Parathyroid adenoma (tissue), 2 donors: ENCODE measurements at regions not wholly inside any gene's neighbourhood (a gene's known extent, or its start where the extent isn't known, plus 50 kb on each side); places are given as distances from the start of the nearest gene placed in this dataset.

Experiments
- H2AFZ ChIP-seq: fragments of 300-600 bp; sonication (generic); one replicate; pipeline ENCODE4 v1.7.0; 2017; ENCODE audit warnings: antibody characterized with exemption, mild to moderate bottlenecking
- H3K27ac ChIP-seq: fragments of 300-600 bp; sonication (generic); one replicate; pipeline ENCODE4 v1.7.0; 2017
- H3K27me3 ChIP-seq: fragments of 300-600 bp; sonication (generic); one replicate; pipeline ENCODE4 v1.7.0; 2017; ENCODE audit warnings: low read length; ENCODE audit not compliant: control insufficient read depth, insufficient read depth
- H3K36me3 ChIP-seq: fragments of 300-600 bp; sonication (generic); one replicate; pipeline ENCODE4 v1.7.0; 2017; ENCODE audit warnings: low read length; ENCODE audit not compliant: control insufficient read depth, insufficient read depth
- H3K4me1 ChIP-seq: fragments of 300-600 bp; sonication (generic); one replicate; pipeline ENCODE4 v1.7.0; 2017; ENCODE audit warnings: control low read depth
- H3K4me2 ChIP-seq: fragments of 300-600 bp; sonication (generic); one replicate; pipeline ENCODE4 v1.7.0; 2017; ENCODE audit warnings: low read length
- H3K4me3 ChIP-seq: fragments of 300-600 bp; sonication (generic); one replicate; pipeline ENCODE4 v1.7.0; 2017; ENCODE audit warnings: low read depth, low read length
- H3K79me2 ChIP-seq: fragments of 300-600 bp; sonication (generic); one replicate; pipeline ENCODE4 v1.7.0; 2017; ENCODE audit warnings: control low read depth
- H3K9ac ChIP-seq: fragments of 300-600 bp; sonication (generic); one replicate; pipeline ENCODE4 v1.7.0; 2017; ENCODE audit warnings: mild to moderate bottlenecking
- H3K9me3 ChIP-seq: fragments of 300-600 bp; sonication (generic); one replicate; pipeline ENCODE4 v1.7.0; 2017; ENCODE audit warnings: low read length; ENCODE audit not compliant: control insufficient read depth
- TF ChIP-seq, protein P1 (sequence below): fragments of 300-600 bp; sonication (generic); IDR thresholded peaks from one replicate; pipeline ENCODE4 v1.7.0; 2017; ENCODE audit warnings: antibody characterized with exemption, mild to moderate bottlenecking
- donor health status: primary hyperparathyroidism.

DNA sequence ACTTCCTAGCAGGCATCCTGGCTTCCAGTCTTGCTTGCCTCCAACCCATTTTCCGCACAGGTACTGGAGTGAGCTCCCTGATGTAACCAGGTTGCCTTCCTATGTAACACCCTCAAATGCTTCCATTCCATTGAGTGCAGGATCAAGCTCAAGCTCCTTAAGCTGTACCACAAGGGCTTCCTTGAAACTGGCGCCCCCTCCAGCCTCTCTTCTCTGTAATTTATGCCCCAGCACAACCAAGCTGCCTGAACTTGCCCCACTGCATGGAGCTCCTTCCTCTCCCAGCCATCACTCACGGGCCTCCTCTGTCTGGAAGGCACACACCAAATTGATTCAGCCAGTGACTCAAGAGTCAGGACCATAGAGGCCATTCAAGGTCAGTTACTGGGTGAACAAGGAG is 234.8 kb upstream of the RPL38 start:
- no peaks in the 10 kb centered on the region for H3K27me3 ChIP-seq
- TF ChIP-seq, protein P1, sequence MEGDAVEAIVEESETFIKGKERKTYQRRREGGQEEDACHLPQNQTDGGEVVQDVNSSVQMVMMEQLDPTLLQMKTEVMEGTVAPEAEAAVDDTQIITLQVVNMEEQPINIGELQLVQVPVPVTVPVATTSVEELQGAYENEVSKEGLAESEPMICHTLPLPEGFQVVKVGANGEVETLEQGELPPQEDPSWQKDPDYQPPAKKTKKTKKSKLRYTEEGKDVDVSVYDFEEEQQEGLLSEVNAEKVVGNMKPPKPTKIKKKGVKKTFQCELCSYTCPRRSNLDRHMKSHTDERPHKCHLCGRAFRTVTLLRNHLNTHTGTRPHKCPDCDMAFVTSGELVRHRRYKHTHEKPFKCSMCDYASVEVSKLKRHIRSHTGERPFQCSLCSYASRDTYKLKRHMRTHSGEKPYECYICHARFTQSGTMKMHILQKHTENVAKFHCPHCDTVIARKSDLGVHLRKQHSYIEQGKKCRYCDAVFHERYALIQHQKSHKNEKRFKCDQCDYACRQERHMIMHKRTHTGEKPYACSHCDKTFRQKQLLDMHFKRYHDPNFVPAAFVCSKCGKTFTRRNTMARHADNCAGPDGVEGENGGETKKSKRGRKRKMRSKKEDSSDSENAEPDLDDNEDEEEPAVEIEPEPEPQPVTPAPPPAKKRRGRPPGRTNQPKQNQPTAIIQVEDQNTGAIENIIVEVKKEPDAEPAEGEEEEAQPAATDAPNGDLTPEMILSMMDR, result no peak
- H3K9me3 ChIP-seq, result no peaks in the 10 kb centered on the region
- H3K27ac ChIP-seq, result no peak overlapping the region
- no peak overlapping the region for H3K4me2 ChIP-seq
- no peak overlapping the region for H2AFZ ChIP-seq
- no peaks in the 10 kb centered on the region for H3K4me1 ChIP-seq
- H3K4me3 ChIP-seq, result no peak overlapping the region
- no peak overlapping the region for H3K9ac ChIP-seq
- H3K79me2 ChIP-seq, result no peaks in the 10 kb centered on the region
- H3K36me3 ChIP-seq, result no peaks in the 10 kb centered on the region

DNA sequence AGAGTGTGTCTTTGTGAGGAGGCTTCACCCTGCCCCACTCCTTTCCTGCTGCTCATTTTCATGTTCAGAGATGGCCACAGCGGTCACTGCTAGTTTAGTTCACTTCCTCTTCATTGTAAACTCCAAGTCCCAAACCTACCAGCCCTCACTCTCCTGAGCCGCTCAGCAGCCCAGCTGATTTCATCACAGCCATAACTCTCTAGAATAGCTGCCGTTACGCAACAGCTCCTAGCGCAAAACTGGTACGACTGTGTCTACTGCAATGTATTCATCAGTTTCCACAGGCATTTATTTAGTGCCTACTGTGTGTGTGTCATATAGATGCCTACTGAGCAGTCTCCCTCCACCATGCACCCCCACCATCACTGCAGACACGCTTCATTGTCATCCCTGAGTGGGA is 233.5 kb upstream of the RPL38 start:
- Histone ChIP-seq H3K9ac (no peak overlapping the region), H3K36me3 (no peaks in the 10 kb centered on the region), H2AFZ (no peak overlapping the region), H3K27ac (no peak overlapping the region), H3K27me3 (no peaks in the 10 kb centered on the region), H3K4me1 (no peaks in the 10 kb centered on the region), H3K79me2 (no peaks in the 10 kb centered on the region), H3K4me3 (no peak overlapping the region), H3K4me2 (no peak overlapping the region), H3K9me3 (no peaks in the 10 kb centered on the region)
- TF ChIP-seq, protein P1, result no peak

DNA sequence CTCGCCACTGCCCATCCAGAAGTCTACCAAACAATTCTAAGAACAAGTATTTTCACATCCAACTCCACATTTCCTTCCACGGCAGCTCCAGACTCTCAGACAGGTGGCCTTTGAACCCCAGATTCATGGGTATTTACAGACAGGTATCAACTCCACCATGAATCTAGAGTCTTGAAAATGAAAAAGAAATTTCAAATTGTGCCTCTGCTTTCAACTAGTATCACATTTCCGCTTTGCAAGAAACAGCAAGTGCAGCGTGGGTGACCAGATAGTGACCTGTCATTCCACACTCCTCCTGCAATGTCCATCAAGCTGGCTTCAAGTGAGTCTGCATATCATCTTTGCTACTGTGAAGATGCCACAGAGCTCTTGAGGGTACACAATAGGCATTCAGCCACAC is 232.4 kb upstream of the RPL38 start:
- Histone ChIP-seq H3K27me3 (no peaks in the 10 kb centered on the region), H3K36me3 (no peaks in the 10 kb centered on the region), H3K79me2 (no peaks in the 10 kb centered on the region), H2AFZ (no peak overlapping the region), H3K4me2 (no peak overlapping the region), H3K27ac (no peak overlapping the region), H3K9ac (no peak overlapping the region), H3K4me3 (no peak overlapping the region), H3K4me1 (no peaks in the 10 kb centered on the region), H3K9me3 (no peaks in the 10 kb centered on the region)
- TF ChIP-seq, protein P1, result no peak

DNA sequence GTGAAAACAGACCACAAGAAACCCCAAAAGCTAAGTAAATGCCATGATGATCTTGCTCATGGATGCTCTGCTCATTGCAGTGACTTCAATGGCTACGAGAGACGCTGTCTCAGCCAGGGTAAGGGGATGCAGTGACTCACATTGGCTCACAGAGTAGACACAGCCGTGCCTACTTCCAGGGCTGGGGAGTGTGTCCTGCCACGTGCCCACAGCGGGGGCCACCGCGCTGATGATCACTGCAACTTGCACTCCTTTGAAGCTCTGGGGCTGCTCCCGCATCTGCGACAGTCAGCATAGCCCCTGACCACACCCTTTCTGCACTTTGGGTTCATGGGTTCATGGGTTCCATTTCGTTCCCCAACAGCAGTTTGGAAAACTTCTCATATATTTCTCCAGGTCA is 231.4 kb upstream of the RPL38 start:
- no peak overlapping the region for H3K4me3 ChIP-seq
- no peak overlapping the region for H3K9ac ChIP-seq
- H3K27ac ChIP-seq, result no peak overlapping the region
- H3K9me3 ChIP-seq, result no peaks in the 10 kb centered on the region
- H3K27me3 ChIP-seq, result no peaks in the 10 kb centered on the region
- H3K4me1 ChIP-seq, result no peaks in the 10 kb centered on the region
- H3K4me2 ChIP-seq, result no peak overlapping the region
- no peaks in the 10 kb centered on the region for H3K36me3 ChIP-seq
- TF ChIP-seq, protein P1, result no peak
- H2AFZ ChIP-seq, result no peak overlapping the region
- no peaks in the 10 kb centered on the region for H3K79me2 ChIP-seq

DNA sequence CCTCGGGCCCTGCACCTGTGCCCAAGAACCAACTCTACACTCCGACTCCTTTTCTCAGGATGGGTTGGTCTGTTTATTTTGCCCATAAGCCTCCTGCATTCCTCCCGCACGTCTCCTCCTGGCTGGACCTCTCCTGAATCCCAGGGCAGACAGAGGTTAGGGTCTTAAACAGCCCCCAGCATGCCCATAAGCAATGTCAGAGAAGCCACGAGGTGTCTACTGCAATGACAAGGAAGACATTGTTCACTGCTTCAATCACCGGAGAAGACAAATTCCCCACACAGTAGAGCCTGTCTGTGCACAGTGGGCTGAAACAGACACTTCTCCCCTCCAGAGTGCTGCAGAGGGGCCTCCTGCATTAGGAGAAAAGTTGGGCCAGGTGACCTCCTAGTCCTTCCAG is 230.6 kb upstream of the RPL38 start:
- Histone ChIP-seq H3K9me3 (no peaks in the 10 kb centered on the region), H3K27me3 (no peaks in the 10 kb centered on the region), H3K79me2 (no peaks in the 10 kb centered on the region), H3K36me3 (no peaks in the 10 kb centered on the region), H3K4me1 (no peaks in the 10 kb centered on the region), H3K4me2 (no peak overlapping the region), H3K9ac (no peak overlapping the region), H3K4me3 (no peak overlapping the region), H3K27ac (no peak overlapping the region), H2AFZ (no peak overlapping the region)
- TF ChIP-seq, protein P1, result no peak
